ENCODE measurements at regions not wholly inside any gene's neighbourhood (a gene's known extent, or its start where the extent isn't known, plus 50 kb on each side); places are given as distances from the start of the nearest gene placed in this dataset.

- no peak for TF ChIP-seq CTCF (IDR thresholded peaks at IDR 0.05)
- TF ChIP-seq POLR2A (IDR thresholded peaks at IDR 0.05) = no peak
These were observed 227.6 kb downstream of the PCDH20 start for GRCh38 chr13:61188057-61188456.
